ENCODE measurements at regions not wholly inside any gene's neighbourhood (a gene's known extent, or its start where the extent isn't known, plus 50 kb on each side); places are given as distances from the start of the nearest gene placed in this dataset.

DNA sequence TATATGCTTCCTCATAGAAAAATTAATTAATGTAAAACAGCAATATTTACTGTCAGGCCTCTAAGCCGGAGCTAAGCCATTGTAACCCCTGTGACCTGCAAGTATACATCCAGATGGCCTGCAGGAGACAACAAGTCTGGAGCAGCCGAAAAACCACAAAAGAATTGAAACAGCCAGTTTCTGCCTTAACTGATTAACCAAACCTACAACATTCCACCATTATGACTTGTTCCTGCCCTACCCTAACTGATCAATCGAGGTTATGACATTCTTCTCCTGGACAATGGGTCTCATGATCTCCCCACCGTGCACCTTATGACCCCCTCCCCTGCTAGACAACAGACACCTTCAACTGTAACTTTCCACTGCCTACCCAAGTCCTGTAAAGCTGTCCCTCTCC lies 205.8 kb upstream of the DUSP10 start:
- TF ChIP-seq, protein P1, sequence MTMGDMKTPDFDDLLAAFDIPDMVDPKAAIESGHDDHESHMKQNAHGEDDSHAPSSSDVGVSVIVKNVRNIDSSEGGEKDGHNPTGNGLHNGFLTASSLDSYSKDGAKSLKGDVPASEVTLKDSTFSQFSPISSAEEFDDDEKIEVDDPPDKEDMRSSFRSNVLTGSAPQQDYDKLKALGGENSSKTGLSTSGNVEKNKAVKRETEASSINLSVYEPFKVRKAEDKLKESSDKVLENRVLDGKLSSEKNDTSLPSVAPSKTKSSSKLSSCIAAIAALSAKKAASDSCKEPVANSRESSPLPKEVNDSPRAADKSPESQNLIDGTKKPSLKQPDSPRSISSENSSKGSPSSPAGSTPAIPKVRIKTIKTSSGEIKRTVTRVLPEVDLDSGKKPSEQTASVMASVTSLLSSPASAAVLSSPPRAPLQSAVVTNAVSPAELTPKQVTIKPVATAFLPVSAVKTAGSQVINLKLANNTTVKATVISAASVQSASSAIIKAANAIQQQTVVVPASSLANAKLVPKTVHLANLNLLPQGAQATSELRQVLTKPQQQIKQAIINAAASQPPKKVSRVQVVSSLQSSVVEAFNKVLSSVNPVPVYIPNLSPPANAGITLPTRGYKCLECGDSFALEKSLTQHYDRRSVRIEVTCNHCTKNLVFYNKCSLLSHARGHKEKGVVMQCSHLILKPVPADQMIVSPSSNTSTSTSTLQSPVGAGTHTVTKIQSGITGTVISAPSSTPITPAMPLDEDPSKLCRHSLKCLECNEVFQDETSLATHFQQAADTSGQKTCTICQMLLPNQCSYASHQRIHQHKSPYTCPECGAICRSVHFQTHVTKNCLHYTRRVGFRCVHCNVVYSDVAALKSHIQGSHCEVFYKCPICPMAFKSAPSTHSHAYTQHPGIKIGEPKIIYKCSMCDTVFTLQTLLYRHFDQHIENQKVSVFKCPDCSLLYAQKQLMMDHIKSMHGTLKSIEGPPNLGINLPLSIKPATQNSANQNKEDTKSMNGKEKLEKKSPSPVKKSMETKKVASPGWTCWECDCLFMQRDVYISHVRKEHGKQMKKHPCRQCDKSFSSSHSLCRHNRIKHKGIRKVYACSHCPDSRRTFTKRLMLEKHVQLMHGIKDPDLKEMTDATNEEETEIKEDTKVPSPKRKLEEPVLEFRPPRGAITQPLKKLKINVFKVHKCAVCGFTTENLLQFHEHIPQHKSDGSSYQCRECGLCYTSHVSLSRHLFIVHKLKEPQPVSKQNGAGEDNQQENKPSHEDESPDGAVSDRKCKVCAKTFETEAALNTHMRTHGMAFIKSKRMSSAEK (CRISPR knock-in tag; IDR thresholded peaks at IDR 0.05; ENCODE audit: borderline replicate concordance), result no peak
- TF ChIP-seq SP1 (CRISPR knock-in tag; conservative IDR thresholded peaks at IDR 0.05), result no peak
- TF ChIP-seq, protein P2, sequence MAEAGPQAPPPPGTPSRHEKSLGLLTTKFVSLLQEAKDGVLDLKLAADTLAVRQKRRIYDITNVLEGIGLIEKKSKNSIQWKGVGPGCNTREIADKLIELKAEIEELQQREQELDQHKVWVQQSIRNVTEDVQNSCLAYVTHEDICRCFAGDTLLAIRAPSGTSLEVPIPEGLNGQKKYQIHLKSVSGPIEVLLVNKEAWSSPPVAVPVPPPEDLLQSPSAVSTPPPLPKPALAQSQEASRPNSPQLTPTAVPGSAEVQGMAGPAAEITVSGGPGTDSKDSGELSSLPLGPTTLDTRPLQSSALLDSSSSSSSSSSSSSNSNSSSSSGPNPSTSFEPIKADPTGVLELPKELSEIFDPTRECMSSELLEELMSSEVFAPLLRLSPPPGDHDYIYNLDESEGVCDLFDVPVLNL (CRISPR knock-in tag; IDR thresholded peaks at IDR 0.05; ENCODE audit: borderline replicate concordance, low read depth), result no peak

Data from WTC11 (cell line).